ENCODE measurements at regions not wholly inside any gene's neighbourhood (a gene's known extent, or its start where the extent isn't known, plus 50 kb on each side); places are given as distances from the start of the nearest gene placed in this dataset.

- DNase-seq (ENCODE audit: low read depth in 2 of 2), result no peak
- Histone ChIP-seq H3K79me2 (ENCODE audit: control insufficient read depth, insufficient read depth, low read length) (no peaks in the 10 kb centered on the region), H3K4me3 (replicated peaks in 1 of 4; ENCODE audit: control extremely low read depth in 1 of 4, insufficient read depth in 1 of 4, low read depth in 3 of 4, low read length in 4 of 4) (no peak overlapping the region), H3K9me3 (ENCODE audit: control insufficient read depth, insufficient read depth, low read depth, low read length) (no peaks in the 10 kb centered on the region), H3K9ac (ENCODE audit: insufficient read depth, low read length) (no peak overlapping the region), H3K4me2 (ENCODE audit: extremely low read depth, insufficient read depth, low read length) (no peak overlapping the region), H2AFZ (ENCODE audit: low read length) (no peak overlapping the region), H3K27ac (ENCODE audit: insufficient read depth, low read length) (no peak overlapping the region), H4K20me1 (ENCODE audit: control insufficient read depth, extremely low read depth, insufficient read depth, low read length) (no peaks in the 10 kb centered on the region), H3K4me1 (ENCODE audit: control insufficient read depth, extremely low read depth, insufficient read depth, low read length) (no peaks in the 10 kb centered on the region), H3K36me3 (ENCODE audit: control insufficient read depth, insufficient read depth, low read length) (no peaks in the 10 kb centered on the region), H3K27me3 (ENCODE audit: control insufficient read depth, insufficient read depth, low read length) (no peaks in the 10 kb centered on the region)
- TF ChIP-seq CTCF (conservative IDR thresholded peaks at IDR 0.05 in 1 of 2, IDR thresholded peaks at IDR 0.05 in 1 of 2; ENCODE audit: low read depth in 1 of 2, low read length in 2 of 2) (no peak), EZH2 (IDR thresholded peaks at IDR 0.05; ENCODE audit: low read length, missing control alignments) (no peak)
Observed at GRCh38 chr2:82260521-82260920, 1956.0 kb upstream of the LRRTM1 start.

- Histone ChIP-seq H3K4me1 (ENCODE audit: control insufficient read depth, extremely low read depth, insufficient read depth, low read length) (no peaks in the 10 kb centered on the region), H3K36me3 (ENCODE audit: control insufficient read depth, insufficient read depth, low read length) (no peaks in the 10 kb centered on the region), H3K4me2 (ENCODE audit: extremely low read depth, insufficient read depth, low read length) (no peak overlapping the region), H3K79me2 (ENCODE audit: control insufficient read depth, insufficient read depth, low read length) (no peaks in the 10 kb centered on the region), H3K9me3 (ENCODE audit: control insufficient read depth, insufficient read depth, low read depth, low read length) (no peaks in the 10 kb centered on the region), H4K20me1 (ENCODE audit: control insufficient read depth, extremely low read depth, insufficient read depth, low read length) (no peaks in the 10 kb centered on the region), H3K9ac (ENCODE audit: insufficient read depth, low read length) (no peak overlapping the region), H3K27me3 (ENCODE audit: control insufficient read depth, insufficient read depth, low read length) (no peaks in the 10 kb centered on the region), H3K27ac (ENCODE audit: insufficient read depth, low read length) (no peak overlapping the region), H3K4me3 (replicated peaks in 1 of 4; ENCODE audit: control extremely low read depth in 1 of 4, insufficient read depth in 1 of 4, low read depth in 3 of 4, low read length in 4 of 4) (no peak overlapping the region), H2AFZ (ENCODE audit: low read length) (no peak overlapping the region)
- DNase-seq (ENCODE audit: low read depth in 2 of 2), result no peak
- TF ChIP-seq EZH2 (IDR thresholded peaks at IDR 0.05; ENCODE audit: low read length, missing control alignments), result no peak
Observed at GRCh38 chr2:82259551-82259950, 1955.0 kb upstream of the LRRTM1 start.

- Histone ChIP-seq H3K9me3 (ENCODE audit: control insufficient read depth, insufficient read depth, low read depth, low read length) (no peaks in the 10 kb centered on the region), H3K4me3 (replicated peaks in 1 of 4; ENCODE audit: control extremely low read depth in 1 of 4, insufficient read depth in 1 of 4, low read depth in 3 of 4, low read length in 4 of 4) (no peak overlapping the region), H2AFZ (ENCODE audit: low read length) (no peak overlapping the region), H3K27ac (ENCODE audit: insufficient read depth, low read length) (no peak overlapping the region), H3K9ac (ENCODE audit: insufficient read depth, low read length) (no peak overlapping the region), H3K79me2 (ENCODE audit: control insufficient read depth, insufficient read depth, low read length) (no peaks in the 10 kb centered on the region), H3K4me2 (ENCODE audit: extremely low read depth, insufficient read depth, low read length) (no peak overlapping the region), H3K27me3 (ENCODE audit: control insufficient read depth, insufficient read depth, low read length) (no peaks in the 10 kb centered on the region), H3K36me3 (ENCODE audit: control insufficient read depth, insufficient read depth, low read length) (no peaks in the 10 kb centered on the region), H4K20me1 (ENCODE audit: control insufficient read depth, extremely low read depth, insufficient read depth, low read length) (no peaks in the 10 kb centered on the region), H3K4me1 (ENCODE audit: control insufficient read depth, extremely low read depth, insufficient read depth, low read length) (no peaks in the 10 kb centered on the region)
- TF ChIP-seq EZH2 (IDR thresholded peaks at IDR 0.05; ENCODE audit: low read length, missing control alignments) (no peak), CTCF (conservative IDR thresholded peaks at IDR 0.05 in 1 of 2, IDR thresholded peaks at IDR 0.05 in 1 of 2; ENCODE audit: low read depth in 1 of 2, low read length in 2 of 2) (no peak)
- no peak for DNase-seq (ENCODE audit: low read depth in 2 of 2)
Observed at GRCh38 chr2:82257796-82258555, 1953.4 kb upstream of the LRRTM1 start.

Data from fibroblast of lung (primary cell).